ENCODE measurements at regions not wholly inside any gene's neighbourhood (a gene's known extent, or its start where the extent isn't known, plus 50 kb on each side); places are given as distances from the start of the nearest gene placed in this dataset.
A peak's percentile ranks its signal among the peaks of the same experiment; 100 is the strongest.
"Not testable (repeated sequence)": the region's sequence is repeated elsewhere in the genome, so short reads cannot be mapped to it uniquely, and the experiment has no call there.

DNA sequence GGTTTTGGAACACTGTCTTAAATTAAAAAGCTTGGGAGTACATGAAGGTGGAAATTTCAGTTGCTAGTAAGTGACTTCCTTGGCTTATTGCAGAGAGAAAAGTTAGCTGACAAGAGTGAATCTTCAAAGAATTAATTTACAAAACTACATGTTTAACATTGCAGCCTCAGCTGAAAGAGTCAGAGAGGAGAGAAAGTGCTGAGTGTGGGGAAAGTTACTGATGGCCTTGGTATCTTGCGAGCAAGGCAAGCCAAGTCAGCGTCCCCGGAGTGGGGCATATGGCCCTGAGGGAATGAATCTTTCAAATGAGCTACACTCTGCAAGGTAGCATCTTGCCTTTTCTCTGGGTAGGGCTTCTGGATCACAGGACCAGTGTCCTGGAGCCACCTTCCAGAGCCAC lies 131.3 kb downstream of the LPIN1 start:
- Mint-ChIP-seq H3K27ac (no peak overlapping the region), H3K9me3 (peaks cover 2% of the 10 kb centered on the region), H3K4me1 (peaks cover 29% of the 10 kb centered on the region), H3K36me3 (no peaks in the 10 kb centered on the region), H3K27me3 (no peaks in the 10 kb centered on the region), H3K4me3 (no peak overlapping the region)
- no peak for ATAC-seq

DNA sequence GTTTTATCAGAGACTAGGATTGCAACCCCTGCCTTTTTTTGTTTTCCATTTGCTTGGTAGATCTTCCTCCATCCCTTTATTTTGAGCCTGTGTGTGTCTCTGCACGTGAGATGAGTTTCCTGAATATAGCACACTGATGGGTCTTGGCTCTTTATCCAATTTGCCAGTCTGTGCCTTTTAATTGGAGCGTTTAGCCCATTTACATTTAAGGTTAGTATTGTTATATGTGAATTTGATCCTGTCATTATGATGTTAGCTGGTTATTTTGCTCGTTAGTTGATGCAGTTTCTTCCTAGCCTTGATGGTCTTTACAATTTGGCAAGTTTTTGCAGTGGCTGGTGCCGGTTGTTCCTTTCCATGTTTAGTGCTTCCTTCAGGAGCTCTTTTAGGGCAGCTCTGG lies 138.8 kb downstream of the LPIN1 start:
- not testable (repeated sequence) for H3K4me3 Mint-ChIP-seq, ATAC-seq, H3K27ac Mint-ChIP-seq, H3K4me1 Mint-ChIP-seq, H3K27me3 Mint-ChIP-seq
- Mint-ChIP-seq H3K36me3 (peaks cover 22% of the 10 kb centered on the region), H3K9me3 (peaks cover 12% of the 10 kb centered on the region)

GRCh38 chr2:11886899-11887298 lies 140.5 kb downstream of the LPIN1 start:
- H3K4me1 Mint-ChIP-seq, H3K27ac Mint-ChIP-seq, H3K4me3 Mint-ChIP-seq, H3K27me3 Mint-ChIP-seq, ATAC-seq: not testable (repeated sequence)
- Mint-ChIP-seq H3K9me3 (peaks cover 17% of the 10 kb centered on the region), H3K36me3 (peaks cover 32% of the 10 kb centered on the region)

- Mint-ChIP-seq H3K36me3 (peaks cover 35% of the 10 kb centered on the region), H3K9me3 (peaks cover 22% of the 10 kb centered on the region), H3K27ac (no peak overlapping the region), H3K4me1 (peaks cover 3% of the 10 kb centered on the region), H3K4me3 (no peak overlapping the region), H3K27me3 (no peaks in the 10 kb centered on the region)
- ATAC-seq, result no peak
These were observed 142.8 kb downstream of the LPIN1 start for GRCh38 chr2:11889101-11889850.

DNA sequence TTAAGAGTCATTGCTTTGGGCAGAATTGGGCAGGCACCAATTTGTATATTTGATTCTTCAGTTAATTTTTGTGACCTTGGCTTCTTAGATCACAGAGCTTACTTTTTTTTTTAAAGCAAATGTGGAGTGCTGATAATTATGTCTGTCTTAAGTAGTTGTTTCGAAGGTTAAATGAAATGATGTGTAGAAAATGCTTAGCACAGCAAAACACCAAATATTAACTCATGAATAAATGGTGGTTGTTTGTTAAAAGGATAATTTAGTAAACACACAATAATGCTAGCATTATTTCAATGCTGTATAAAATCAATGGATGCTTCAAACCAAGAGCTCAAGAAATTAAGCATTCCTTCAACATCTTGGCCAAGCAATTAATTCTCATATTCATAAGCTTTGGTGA lies 143.4 kb downstream of the LPIN1 start:
- Mint-ChIP-seq H3K9me3 (peaks cover 23% of the 10 kb centered on the region), H3K27me3 (no peaks in the 10 kb centered on the region), H3K27ac (no peak overlapping the region), H3K36me3 (peaks cover 36% of the 10 kb centered on the region), H3K4me3 (no peak overlapping the region), H3K4me1 (no peaks in the 10 kb centered on the region)
- ATAC-seq, result no peak

DNA sequence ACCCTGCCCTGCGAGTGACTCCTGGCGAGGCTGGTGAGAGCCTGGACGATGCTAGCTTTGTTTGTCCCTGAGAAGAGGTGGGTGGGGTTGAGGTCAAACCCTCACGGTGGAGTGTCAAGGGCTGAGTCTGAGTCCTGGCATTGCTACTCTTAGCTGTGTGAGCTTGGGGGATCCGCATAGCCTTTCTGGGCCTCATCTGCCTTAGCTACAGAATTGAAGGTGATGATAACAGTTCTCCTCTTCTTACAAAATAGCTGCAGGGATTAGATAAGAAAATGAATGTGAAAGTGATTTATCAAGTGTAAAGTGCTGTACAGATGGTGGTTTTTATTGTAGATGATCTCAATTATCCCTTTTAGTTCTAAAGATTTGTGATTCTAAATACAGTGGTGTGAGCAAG lies 144.6 kb downstream of the LPIN1 start:
- ATAC-seq, result no peak
- peaks cover 37% of the 10 kb centered on the region for H3K36me3 Mint-ChIP-seq
- H3K27ac Mint-ChIP-seq, result no peak overlapping the region
- H3K27me3 Mint-ChIP-seq, result no peaks in the 10 kb centered on the region
- H3K4me1 Mint-ChIP-seq, result no peaks in the 10 kb centered on the region
- no peak overlapping the region for H3K4me3 Mint-ChIP-seq
- H3K9me3 Mint-ChIP-seq, result peaks cover 26% of the 10 kb centered on the region

DNA sequence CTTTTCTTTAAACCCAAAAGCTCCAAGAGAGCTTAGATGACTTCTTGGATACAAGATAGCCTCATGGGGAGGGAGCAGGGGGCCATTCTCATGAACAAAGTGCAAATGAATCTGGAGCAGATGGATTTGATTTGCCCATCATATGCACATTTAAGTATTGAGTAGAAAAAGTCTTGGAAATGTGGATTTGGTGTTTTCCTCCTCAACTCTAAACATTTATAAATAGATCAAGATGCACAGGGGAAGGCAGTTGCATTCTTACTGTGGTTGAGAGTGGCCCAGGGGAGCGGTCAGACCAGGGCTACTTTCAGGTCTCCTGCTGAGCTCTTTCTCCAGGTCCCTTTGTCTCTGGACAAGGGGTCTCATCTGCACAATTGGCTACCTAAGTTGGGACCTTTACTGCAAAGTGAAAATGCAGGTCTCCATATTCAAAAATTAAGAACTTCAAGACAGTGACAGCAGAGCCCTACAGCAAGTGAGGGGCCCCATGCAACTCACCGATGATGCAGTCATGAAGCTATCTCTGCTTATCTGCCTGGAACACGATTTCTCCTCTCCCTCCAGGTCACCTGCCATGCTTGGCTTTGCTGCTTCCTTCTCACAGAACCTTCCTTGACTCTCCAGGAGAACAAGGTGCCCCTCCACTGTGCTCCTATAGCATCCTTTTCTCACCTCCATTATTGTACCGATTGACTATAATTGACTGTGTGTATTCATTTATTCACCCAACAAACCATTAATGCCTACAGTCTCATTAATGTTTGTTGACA lies 145.4 kb downstream of the LPIN1 start:
- Mint-ChIP-seq H3K27ac (no peak overlapping the region), H3K4me3 (no peak overlapping the region), H3K27me3 (no peaks in the 10 kb centered on the region), H3K9me3 (peaks cover 26% of the 10 kb centered on the region), H3K4me1 (no peaks in the 10 kb centered on the region), H3K36me3 (peaks cover 34% of the 10 kb centered on the region)
- ATAC-seq, result no peak

DNA sequence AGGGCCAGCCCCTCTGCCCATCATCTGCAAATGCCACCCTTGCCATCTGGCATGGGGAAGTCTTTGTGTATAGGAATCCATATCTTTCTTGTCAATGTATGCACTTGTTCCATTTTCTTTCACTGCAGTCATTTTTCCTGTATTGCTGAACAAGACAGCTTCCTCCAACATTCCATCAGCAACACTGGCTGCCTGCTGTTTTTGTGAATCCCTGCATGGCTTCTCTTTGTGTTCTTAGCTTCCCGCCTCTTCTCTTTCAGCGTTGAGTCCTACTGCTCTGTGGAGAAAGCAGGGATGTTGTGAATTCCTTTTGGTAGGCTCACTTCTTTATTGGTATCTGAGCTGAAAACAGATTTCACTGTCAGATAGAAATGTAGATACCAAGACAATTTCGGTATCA lies 150.0 kb downstream of the LPIN1 start:
- no peaks in the 10 kb centered on the region for H3K4me1 Mint-ChIP-seq
- H3K27me3 Mint-ChIP-seq, result no peaks in the 10 kb centered on the region
- no peak overlapping the region for H3K27ac Mint-ChIP-seq
- no peak for ATAC-seq
- H3K36me3 Mint-ChIP-seq, result peaks cover 14% of the 10 kb centered on the region
- H3K4me3 Mint-ChIP-seq, result no peak overlapping the region
- peaks cover 14% of the 10 kb centered on the region for H3K9me3 Mint-ChIP-seq

DNA sequence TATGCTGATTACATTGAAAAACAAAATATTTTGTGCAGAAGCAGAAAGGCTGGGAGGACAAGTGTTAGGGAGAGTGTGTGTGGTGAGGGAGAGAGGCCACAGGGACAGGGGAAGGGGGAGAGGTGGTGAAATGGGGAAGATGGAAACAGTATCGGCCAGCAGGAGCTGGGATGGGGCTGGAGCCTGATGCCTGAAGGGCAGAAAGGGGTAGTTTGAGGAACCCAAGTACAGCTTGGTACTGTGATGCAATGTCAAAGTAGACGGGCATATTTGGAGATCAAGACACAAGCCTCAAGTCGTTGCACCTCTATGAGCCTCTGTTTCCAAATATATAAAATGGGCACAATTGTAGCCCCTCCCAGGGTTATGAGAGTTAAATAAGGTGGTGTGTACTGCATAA lies 152.1 kb downstream of the LPIN1 start:
- H3K4me1 Mint-ChIP-seq, result peaks cover 10% of the 10 kb centered on the region
- H3K27ac Mint-ChIP-seq, result no peak overlapping the region
- H3K4me3 Mint-ChIP-seq, result no peak overlapping the region
- no peaks in the 10 kb centered on the region for H3K27me3 Mint-ChIP-seq
- ATAC-seq, result no peak
- peaks cover 6% of the 10 kb centered on the region for H3K9me3 Mint-ChIP-seq
- peaks cover 8% of the 10 kb centered on the region for H3K36me3 Mint-ChIP-seq

DNA sequence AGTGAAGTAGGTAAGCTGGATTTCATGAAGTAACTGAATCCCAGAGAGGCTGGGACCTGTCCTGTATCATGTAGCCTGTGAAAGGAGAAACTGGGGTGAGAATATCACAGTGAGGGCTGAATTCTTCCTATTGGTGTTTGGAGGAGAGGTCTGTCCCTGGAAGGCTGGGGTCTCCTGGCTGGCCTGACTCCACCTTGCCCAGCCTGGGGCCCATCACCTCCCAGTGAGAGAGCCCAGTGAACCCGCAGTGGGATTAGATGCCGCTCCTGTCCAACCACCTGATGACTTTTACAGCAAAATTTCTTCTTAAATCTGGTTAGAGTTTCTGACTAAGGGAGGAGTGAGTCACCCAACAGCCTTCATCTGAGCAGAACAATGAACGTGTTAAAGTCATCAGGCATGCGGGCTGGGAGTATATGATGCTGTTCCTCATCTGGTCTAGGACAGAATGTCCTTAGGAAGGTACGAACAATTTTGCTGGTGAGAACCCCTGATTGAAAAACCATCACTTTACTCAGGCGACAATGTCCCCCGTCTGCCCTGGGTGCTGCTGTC lies 152.9 kb downstream of the LPIN1 start:
- no peak overlapping the region for H3K27ac Mint-ChIP-seq
- H3K36me3 Mint-ChIP-seq, result peaks cover 8% of the 10 kb centered on the region
- H3K9me3 Mint-ChIP-seq, result peaks cover 11% of the 10 kb centered on the region
- no peak for ATAC-seq
- peaks cover 17% of the 10 kb centered on the region for H3K4me1 Mint-ChIP-seq
- no peaks in the 10 kb centered on the region for H3K27me3 Mint-ChIP-seq
- H3K4me3 Mint-ChIP-seq, result no peak overlapping the region

- not testable (repeated sequence) for H3K9me3 Mint-ChIP-seq, H3K4me3 Mint-ChIP-seq, H3K36me3 Mint-ChIP-seq, ATAC-seq, H3K27me3 Mint-ChIP-seq, H3K27ac Mint-ChIP-seq
- peaks cover 23% of the 10 kb centered on the region for H3K4me1 Mint-ChIP-seq
These were observed 154.5 kb downstream of the LPIN1 start for GRCh38 chr2:11900891-11901290.

DNA sequence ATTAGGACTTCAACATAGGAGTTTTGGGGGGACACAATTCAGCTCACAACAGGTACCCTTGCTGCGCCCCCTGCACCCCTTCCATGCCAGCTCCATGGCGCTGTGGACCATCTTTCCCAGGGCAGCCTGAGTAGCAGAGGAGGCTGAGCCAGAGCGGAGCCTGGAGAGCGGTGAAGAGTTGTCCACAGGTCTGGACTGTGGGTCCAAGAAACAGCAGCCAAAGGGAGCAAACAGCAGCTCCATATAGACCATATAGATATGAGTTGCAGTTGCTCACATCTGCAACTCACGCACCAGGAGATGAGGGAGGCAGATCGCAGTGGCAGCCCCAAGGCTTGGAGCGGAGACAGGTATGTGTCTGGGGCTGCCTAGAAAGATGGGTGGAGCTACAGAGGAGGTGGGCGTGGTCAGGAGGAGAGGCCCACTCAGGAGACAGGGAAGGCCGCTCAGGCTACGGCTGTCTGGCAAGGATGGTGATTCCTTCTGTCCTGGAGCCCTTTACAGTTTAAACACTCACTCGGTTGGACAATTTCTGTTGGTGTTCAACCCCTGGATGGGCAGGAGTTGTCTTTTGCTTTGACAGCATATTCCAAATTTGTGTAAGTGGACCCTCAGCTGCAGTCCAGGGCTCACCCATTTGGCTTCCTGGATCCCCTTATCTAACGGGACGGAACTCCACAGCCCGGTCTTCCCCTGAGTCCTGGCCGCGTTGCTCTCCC lies 155.1 kb downstream of the LPIN1 start:
- H3K27ac Mint-ChIP-seq, result no peak overlapping the region
- H3K27me3 Mint-ChIP-seq, result no peaks in the 10 kb centered on the region
- ATAC-seq, result no peak
- H3K36me3 Mint-ChIP-seq, result no peaks in the 10 kb centered on the region
- peaks cover 23% of the 10 kb centered on the region for H3K4me1 Mint-ChIP-seq
- no peak overlapping the region for H3K4me3 Mint-ChIP-seq
- peaks cover 5% of the 10 kb centered on the region for H3K9me3 Mint-ChIP-seq

- ATAC-seq, result no peak
- Mint-ChIP-seq H3K27me3 (no peaks in the 10 kb centered on the region), H3K4me3 (no peak overlapping the region), H3K9me3 (peaks cover 5% of the 10 kb centered on the region), H3K36me3 (no peaks in the 10 kb centered on the region), H3K4me1 (peaks cover 31% of the 10 kb centered on the region), H3K27ac (peak overlapping the region; percentile 66)
These were observed 156.7 kb downstream of the LPIN1 start for GRCh38 chr2:11903085-11903606.

- no peaks in the 10 kb centered on the region for H3K36me3 Mint-ChIP-seq
- H3K4me3 Mint-ChIP-seq, result no peak overlapping the region
- peaks cover 31% of the 10 kb centered on the region for H3K4me1 Mint-ChIP-seq
- H3K27me3 Mint-ChIP-seq, result no peaks in the 10 kb centered on the region
- peaks cover 5% of the 10 kb centered on the region for H3K9me3 Mint-ChIP-seq
- peak overlapping the region; percentile 66 for H3K27ac Mint-ChIP-seq
- peak; percentile 94 for ATAC-seq
These were observed 157.6 kb downstream of the LPIN1 start for GRCh38 chr2:11904029-11904428.

- H3K27ac Mint-ChIP-seq, result peak overlapping the region; percentile 66
- H3K4me3 Mint-ChIP-seq, result no peak overlapping the region
- no peak for ATAC-seq
- H3K36me3 Mint-ChIP-seq, result no peaks in the 10 kb centered on the region
- no peaks in the 10 kb centered on the region for H3K27me3 Mint-ChIP-seq
- peaks cover 31% of the 10 kb centered on the region for H3K4me1 Mint-ChIP-seq
- peaks cover 5% of the 10 kb centered on the region for H3K9me3 Mint-ChIP-seq
These were observed 158.5 kb downstream of the LPIN1 start for GRCh38 chr2:11904941-11905340.
